Retinal pigment epithelial cell (primary cell): ENCODE measurements at regions not wholly inside any gene's neighbourhood (a gene's known extent, or its start where the extent isn't known, plus 50 kb on each side); places are given as distances from the start of the nearest gene placed in this dataset.
"Not testable (repeated sequence)": the region's sequence is repeated elsewhere in the genome, so short reads cannot be mapped to it uniquely, and the experiment has no call there.

ENCODE experiments used
- DNase-seq: peaks from one replicate; pipeline ENCODE4 v3.0.0-alpha.2; 2010; ENCODE audit warnings: low read depth
- H3K4me3 ChIP-seq: 2 replicates; pipeline ENCODE4 v1.5.1; 2011; ENCODE audit warnings: mild to moderate bottlenecking, low read length, control low read depth, moderate library complexity
- TF ChIP-seq, protein P1 (sequence below): conservative IDR thresholded peaks from 2 replicates; pipeline ENCODE4 v1.5.1; 2011; ENCODE audit warnings: low read depth, low read length, control low read depth, inconsistent platforms

DNA sequence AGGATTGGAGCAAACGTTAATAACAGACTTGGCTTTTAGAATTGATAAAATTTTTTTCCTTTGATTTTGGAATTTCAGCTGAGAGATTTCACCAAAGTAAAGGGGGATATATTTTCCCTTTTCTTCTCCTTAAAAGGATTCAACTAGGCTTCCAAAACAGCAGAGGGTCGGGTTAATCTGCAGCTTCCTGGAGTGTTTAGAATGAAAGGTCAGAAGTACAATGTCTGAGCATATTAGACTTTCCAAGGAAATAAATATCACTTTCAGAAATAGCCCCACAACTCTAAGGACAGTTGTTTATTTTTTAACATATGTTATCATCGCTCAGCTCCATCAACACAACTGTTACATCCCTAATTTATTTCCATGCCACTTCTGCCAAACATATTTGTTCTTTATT, 1532.9 kb upstream of the RAG2 start:
- no peak overlapping the region for H3K4me3 ChIP-seq
- no peak for DNase-seq
- TF ChIP-seq, protein P1, sequence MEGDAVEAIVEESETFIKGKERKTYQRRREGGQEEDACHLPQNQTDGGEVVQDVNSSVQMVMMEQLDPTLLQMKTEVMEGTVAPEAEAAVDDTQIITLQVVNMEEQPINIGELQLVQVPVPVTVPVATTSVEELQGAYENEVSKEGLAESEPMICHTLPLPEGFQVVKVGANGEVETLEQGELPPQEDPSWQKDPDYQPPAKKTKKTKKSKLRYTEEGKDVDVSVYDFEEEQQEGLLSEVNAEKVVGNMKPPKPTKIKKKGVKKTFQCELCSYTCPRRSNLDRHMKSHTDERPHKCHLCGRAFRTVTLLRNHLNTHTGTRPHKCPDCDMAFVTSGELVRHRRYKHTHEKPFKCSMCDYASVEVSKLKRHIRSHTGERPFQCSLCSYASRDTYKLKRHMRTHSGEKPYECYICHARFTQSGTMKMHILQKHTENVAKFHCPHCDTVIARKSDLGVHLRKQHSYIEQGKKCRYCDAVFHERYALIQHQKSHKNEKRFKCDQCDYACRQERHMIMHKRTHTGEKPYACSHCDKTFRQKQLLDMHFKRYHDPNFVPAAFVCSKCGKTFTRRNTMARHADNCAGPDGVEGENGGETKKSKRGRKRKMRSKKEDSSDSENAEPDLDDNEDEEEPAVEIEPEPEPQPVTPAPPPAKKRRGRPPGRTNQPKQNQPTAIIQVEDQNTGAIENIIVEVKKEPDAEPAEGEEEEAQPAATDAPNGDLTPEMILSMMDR = no peak

DNA sequence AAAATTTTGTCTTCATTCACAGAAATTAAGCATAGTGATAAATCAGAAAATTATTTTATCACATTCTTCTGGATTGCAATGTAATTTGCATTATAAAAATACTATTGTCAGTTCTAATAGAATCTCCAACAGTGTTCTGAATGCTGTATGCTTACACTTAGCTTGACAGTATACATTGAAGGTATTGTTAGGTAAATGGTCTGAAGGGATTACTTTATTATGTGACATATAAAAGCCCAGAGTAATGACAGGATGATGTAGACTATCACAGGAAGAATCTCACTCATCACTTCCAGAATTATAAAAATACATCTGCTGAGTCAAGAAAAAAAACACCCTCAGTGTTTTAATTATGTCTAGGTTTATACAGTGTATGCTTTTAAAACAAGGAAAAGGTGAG, 1532.5 kb upstream of the RAG2 start:
- no peak overlapping the region for H3K4me3 ChIP-seq
- TF ChIP-seq, protein P1 = no peak
- no peak for DNase-seq

- no peak overlapping the region for H3K4me3 ChIP-seq
- no peak for DNase-seq
- TF ChIP-seq, protein P1 = no peak
Measured at GRCh38 chr11:38123673-38124072, 1525.6 kb upstream of the RAG2 start.

DNA sequence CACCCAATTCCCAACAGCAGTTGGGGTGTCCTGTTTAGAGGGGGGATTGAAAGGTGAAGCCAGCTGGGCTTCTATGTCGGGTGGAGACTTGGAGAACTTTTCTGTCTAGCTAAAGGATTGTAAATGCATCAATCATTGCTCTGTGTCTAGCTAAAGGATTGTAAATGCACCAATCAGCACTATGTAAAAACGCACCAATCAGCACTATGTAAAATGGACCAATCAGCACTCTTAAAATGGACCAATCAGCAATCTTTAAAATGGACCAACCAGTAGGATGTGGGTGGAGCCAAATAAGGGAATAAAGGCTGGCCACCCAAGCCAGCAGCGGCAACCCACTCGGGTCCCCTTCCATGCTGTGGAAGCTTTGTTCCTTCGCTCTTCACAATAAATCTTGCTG, 1518.6 kb upstream of the RAG2 start:
- not testable (repeated sequence) for DNase-seq, H3K4me3 ChIP-seq

GRCh38 chr11:38115381-38115780, 1517.3 kb upstream of the RAG2 start:
- not testable (repeated sequence) for H3K4me3 ChIP-seq, DNase-seq

DNA sequence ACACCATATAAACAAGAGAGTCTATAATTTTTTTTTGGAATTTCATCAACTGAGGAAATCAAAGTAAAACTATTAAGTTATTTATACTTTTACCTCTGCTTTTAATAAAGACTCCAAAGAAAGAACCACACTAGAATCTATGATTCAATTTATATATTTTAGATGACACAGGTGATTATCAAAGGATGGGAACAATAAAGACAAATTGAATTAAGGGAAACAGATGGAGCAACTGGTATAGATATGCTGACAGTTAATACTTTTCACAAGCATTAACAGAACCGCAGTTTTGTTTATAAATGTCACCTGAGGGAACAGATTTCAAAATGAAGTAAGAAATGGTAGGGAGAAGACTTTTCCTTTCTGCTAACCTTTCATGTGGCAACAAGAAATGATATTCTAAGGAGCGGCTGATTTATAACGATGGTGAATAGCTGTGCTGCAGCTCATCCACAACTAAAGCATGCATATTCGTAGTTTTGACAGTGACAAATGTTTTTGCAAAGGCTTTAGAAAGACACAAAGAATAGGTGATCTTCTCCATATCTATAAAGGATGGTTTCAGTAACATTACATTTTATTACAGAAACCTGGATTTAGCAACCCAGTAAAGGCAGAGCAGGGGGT, 1502.9 kb upstream of the RAG2 start:
- TF ChIP-seq, protein P1 = no peak
- DNase-seq = no peak
- H3K4me3 ChIP-seq = no peak overlapping the region

DNA sequence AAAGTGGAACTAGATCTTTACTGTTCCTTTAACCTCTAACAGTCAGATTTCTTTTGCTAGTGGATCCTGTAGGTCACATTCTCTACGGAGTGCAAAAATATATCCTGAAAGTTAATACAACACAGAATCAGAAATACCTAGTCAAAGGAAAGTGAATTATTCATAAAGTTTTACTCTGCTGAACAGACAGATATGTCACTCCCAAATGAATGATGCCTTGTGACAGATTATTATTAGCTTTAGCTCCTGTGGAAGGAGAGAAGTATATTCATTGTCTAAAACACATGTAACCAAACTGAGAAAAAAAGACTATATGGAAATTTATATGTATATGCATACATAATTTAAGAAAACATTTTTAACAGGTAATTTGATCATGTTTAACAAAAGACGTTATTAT, 1497.2 kb upstream of the RAG2 start:
- TF ChIP-seq, protein P1 = no peak
- no peak overlapping the region for H3K4me3 ChIP-seq
- DNase-seq = no peak

GRCh38 chr11:38089726-38090125, 1491.7 kb upstream of the RAG2 start:
- no peak for DNase-seq
- TF ChIP-seq, protein P1 = no peak
- H3K4me3 ChIP-seq = no peak overlapping the region
